GM23338 (cell line): ENCODE measurements at regions not wholly inside any gene's neighbourhood (a gene's known extent, or its start where the extent isn't known, plus 50 kb on each side); places are given as distances from the start of the nearest gene placed in this dataset.

Experiments used
- ATAC-seq: fragments of 200-7000 bp; cut with Tn5 transposase; 3 replicates; pipeline ENCODE4 v1.9.1; 2020
- DNase-seq: peaks from one replicate; pipeline ENCODE4 v3.0.0-alpha.2; 2015; ENCODE audit warnings: low spot score
- H2AFZ ChIP-seq: fragments of 200-600 bp; sonication (generic); 2 replicates; pipeline ENCODE4 v1.8.0; 2016; ENCODE audit warnings: antibody characterized with exemption, mild to moderate bottlenecking, moderate library complexity
- H3F3A ChIP-seq: fragments of 200-600 bp; sonication (generic); replicated peaks from 2 replicates; pipeline ENCODE4 v1.8.0; 2017; ENCODE audit warnings: antibody characterized with exemption, mixed run types, low read depth
- H3K27ac ChIP-seq: fragments of 200-600 bp; sonication (generic); 2 replicates; pipeline ENCODE4 v1.6.1; 2016; ENCODE audit warnings: low read depth
- H3K27me3 ChIP-seq: fragments of 200-600 bp; sonication (generic); 2 replicates; pipeline ENCODE4 v1.8.0; 2016; ENCODE audit warnings: mild to moderate bottlenecking, mixed run types, moderate library complexity; ENCODE audit not compliant: insufficient read depth
- H3K36me3 ChIP-seq: fragments of 200-600 bp; sonication (generic); 2 replicates; pipeline ENCODE4 v1.8.0; 2016; ENCODE audit warnings: mild to moderate bottlenecking; ENCODE audit not compliant: insufficient read depth
- H3K4me1 ChIP-seq: fragments of 200-600 bp; sonication (generic); 2 replicates; pipeline ENCODE4 v1.8.0; 2016; ENCODE audit warnings: mild to moderate bottlenecking, moderate library complexity; ENCODE audit not compliant: insufficient read depth
- H3K4me2 ChIP-seq: fragments of 200-600 bp; sonication (generic); 2 replicates; pipeline ENCODE4 v1.7.1; 2017; ENCODE audit warnings: mixed run types
- H3K4me3 ChIP-seq: fragments of 200-600 bp; sonication (generic); 2 replicates; pipeline ENCODE4 v1.6.1; 2016; ENCODE audit warnings: mixed run types
- H3K79me2 ChIP-seq: fragments of 200-600 bp; sonication (generic); replicated peaks from 2 replicates; pipeline ENCODE4 v1.8.0; 2017; ENCODE audit warnings: mild to moderate bottlenecking; ENCODE audit not compliant: insufficient read depth
- H3K9me2 ChIP-seq: fragments of 200-600 bp; sonication (generic); 2 replicates; pipeline ENCODE4 v1.8.0; 2017; ENCODE audit not compliant: insufficient read depth
- H4K20me1 ChIP-seq: fragments of 200-600 bp; sonication (generic); replicated peaks from 2 replicates; pipeline ENCODE4 v1.8.0; 2017; ENCODE audit warnings: mild to moderate bottlenecking; ENCODE audit not compliant: insufficient read depth
- H3K27ac Mint-ChIP-seq: 2 replicates; pipeline ENCODE4 v1.8.0; 2020; ENCODE audit warnings: inconsistent platforms, mild to moderate bottlenecking, moderate library complexity, mixed read lengths
- H3K27me3 Mint-ChIP-seq: 3 replicates; pipeline ENCODE4 v1.8.0; 2022; ENCODE audit warnings: low read depth, mild to moderate bottlenecking, moderate library complexity, mixed read lengths, inconsistent platforms; ENCODE audit not compliant: insufficient read depth, poor library complexity
- H3K36me3 Mint-ChIP-seq: 3 replicates; pipeline ENCODE4 v1.8.0; 2021; ENCODE audit warnings: low read depth, mild to moderate bottlenecking, inconsistent platforms, moderate library complexity, mixed read lengths
- H3K4me1 Mint-ChIP-seq: 3 replicates; pipeline ENCODE4 v1.8.0; 2020; ENCODE audit warnings: mild to moderate bottlenecking, inconsistent platforms, mixed read lengths
- H3K4me3 Mint-ChIP-seq: 3 replicates; pipeline ENCODE4 v1.8.0; 2021; ENCODE audit warnings: moderate library complexity, mild to moderate bottlenecking, inconsistent platforms, mixed read lengths
- H3K9me3 Mint-ChIP-seq: 3 replicates; pipeline ENCODE4 v1.8.0; 2020; ENCODE audit warnings: moderate library complexity, mild to moderate bottlenecking, inconsistent platforms, mixed read lengths
- CREB1 ChIP-seq: fragments of 250-450 bp; sonication (Bioruptor Pico); IDR thresholded peaks from 2 replicates; pipeline ENCODE4 v1.5.0; 2020; ENCODE audit warnings: low read depth, mild to moderate bottlenecking, moderate library complexity
- EZH2 ChIP-seq: fragments of 200-600 bp; sonication (generic); IDR thresholded peaks from one replicate; pipeline ENCODE4 v1.8.0; 2017; ENCODE audit warnings: antibody characterized with exemption, mild to moderate bottlenecking, low read depth; ENCODE audit not compliant: unreplicated experiment
- EZH2phosphoT487 ChIP-seq: fragments of 200-600 bp; sonication (generic); IDR thresholded peaks from one replicate; pipeline ENCODE4 v1.8.1; 2018; ENCODE audit warnings: antibody characterized with exemption; ENCODE audit not compliant: unreplicated experiment
- JUNB ChIP-seq: IDR thresholded peaks from one replicate; pipeline ENCODE4 v1.6.1; 2016; ENCODE audit warnings: antibody characterized with exemption; ENCODE audit not compliant: unreplicated experiment
- NANOG ChIP-seq: IDR thresholded peaks from 2 replicates; pipeline ENCODE4 v1.6.1; 2016; ENCODE audit warnings: antibody characterized with exemption, borderline replicate concordance
- POLR2AphosphoS5 ChIP-seq: IDR thresholded peaks from 2 replicates; pipeline ENCODE4 v1.6.1; 2016; ENCODE audit warnings: antibody characterized with exemption, low read depth
- STAT1 ChIP-seq: IDR thresholded peaks from one replicate; pipeline ENCODE4 v1.6.1; 2016; ENCODE audit warnings: antibody characterized with exemption; ENCODE audit not compliant: unreplicated experiment
- ZNF114 ChIP-seq: fragments of 250-450 bp; sonication (Bioruptor Pico); IDR thresholded peaks from 2 replicates; pipeline ENCODE4 v1.5.0; 2020; ENCODE audit warnings: mild to moderate bottlenecking, moderate library complexity
- ZNF331 ChIP-seq: fragments of 250-450 bp; sonication (Bioruptor Pico); IDR thresholded peaks from 2 replicates; pipeline ENCODE4 v1.5.0; 2020; ENCODE audit warnings: low read depth, mild to moderate bottlenecking, moderate library complexity
- TF ChIP-seq, protein P1 (sequence below): fragments of 250-450 bp; sonication (Bioruptor Pico); IDR thresholded peaks from 2 replicates; pipeline ENCODE4 v1.5.0; 2020; ENCODE audit warnings: mild to moderate bottlenecking, moderate library complexity
- TF ChIP-seq, protein P2 (sequence below), 2 experiments: fragments of 200-600 bp in 1 of 2; sonication (generic) in 1 of 2; conservative IDR thresholded peaks; 2 replicates each; pipeline versions ENCODE4 v1.5.1 to v1.6.1; 2016 to 2017; ENCODE audit warnings: antibody characterized with exemption in 2 of 2, low read depth in 2 of 2, mild to moderate bottlenecking in 2 of 2, moderate library complexity in 1 of 2
- TF ChIP-seq, protein P3 (sequence below): IDR thresholded peaks from one replicate; pipeline ENCODE4 v1.6.1; 2018; ENCODE audit warnings: antibody characterized with exemption; ENCODE audit not compliant: unreplicated experiment
- TF ChIP-seq, protein P4 (sequence below): IDR thresholded peaks from 2 replicates; pipeline ENCODE4 v1.6.1; 2016; ENCODE audit warnings: antibody characterized with exemption

- peaks cover 2% of the 10 kb centered on the region for H3K27me3 Mint-ChIP-seq
- no peak overlapping the region for H3K27ac ChIP-seq
- no peak overlapping the region for H3K4me2 ChIP-seq
- peaks cover 12% of the 10 kb centered on the region; the same call in 2 of the 3 replicates for H3K4me1 Mint-ChIP-seq
- no peak overlapping the region for H3K4me3 Mint-ChIP-seq
- H3K36me3 ChIP-seq = no peaks in the 10 kb centered on the region
- H3K27ac Mint-ChIP-seq = no peak overlapping the region
- H3F3A ChIP-seq = no peaks in the 10 kb centered on the region
- no peaks in the 10 kb centered on the region for H3K36me3 Mint-ChIP-seq
- no peaks in the 10 kb centered on the region for H3K79me2 ChIP-seq
- no peaks in the 10 kb centered on the region for H3K9me2 ChIP-seq
- no peaks in the 10 kb centered on the region for H4K20me1 ChIP-seq
- no peaks in the 10 kb centered on the region for H3K9me3 Mint-ChIP-seq
- no peak overlapping the region for H3K4me3 ChIP-seq
- TF ChIP-seq EZH2phosphoT487 (no peak), ZNF331 (CRISPR knock-in tag) (no peak), NANOG (no peak), POLR2AphosphoS5 (no peak), JUNB (no peak), ZNF114 (CRISPR knock-in tag) (no peak), CREB1 (no peak), STAT1 (no peak), EZH2 (no peak)
- TF ChIP-seq, protein P1, sequence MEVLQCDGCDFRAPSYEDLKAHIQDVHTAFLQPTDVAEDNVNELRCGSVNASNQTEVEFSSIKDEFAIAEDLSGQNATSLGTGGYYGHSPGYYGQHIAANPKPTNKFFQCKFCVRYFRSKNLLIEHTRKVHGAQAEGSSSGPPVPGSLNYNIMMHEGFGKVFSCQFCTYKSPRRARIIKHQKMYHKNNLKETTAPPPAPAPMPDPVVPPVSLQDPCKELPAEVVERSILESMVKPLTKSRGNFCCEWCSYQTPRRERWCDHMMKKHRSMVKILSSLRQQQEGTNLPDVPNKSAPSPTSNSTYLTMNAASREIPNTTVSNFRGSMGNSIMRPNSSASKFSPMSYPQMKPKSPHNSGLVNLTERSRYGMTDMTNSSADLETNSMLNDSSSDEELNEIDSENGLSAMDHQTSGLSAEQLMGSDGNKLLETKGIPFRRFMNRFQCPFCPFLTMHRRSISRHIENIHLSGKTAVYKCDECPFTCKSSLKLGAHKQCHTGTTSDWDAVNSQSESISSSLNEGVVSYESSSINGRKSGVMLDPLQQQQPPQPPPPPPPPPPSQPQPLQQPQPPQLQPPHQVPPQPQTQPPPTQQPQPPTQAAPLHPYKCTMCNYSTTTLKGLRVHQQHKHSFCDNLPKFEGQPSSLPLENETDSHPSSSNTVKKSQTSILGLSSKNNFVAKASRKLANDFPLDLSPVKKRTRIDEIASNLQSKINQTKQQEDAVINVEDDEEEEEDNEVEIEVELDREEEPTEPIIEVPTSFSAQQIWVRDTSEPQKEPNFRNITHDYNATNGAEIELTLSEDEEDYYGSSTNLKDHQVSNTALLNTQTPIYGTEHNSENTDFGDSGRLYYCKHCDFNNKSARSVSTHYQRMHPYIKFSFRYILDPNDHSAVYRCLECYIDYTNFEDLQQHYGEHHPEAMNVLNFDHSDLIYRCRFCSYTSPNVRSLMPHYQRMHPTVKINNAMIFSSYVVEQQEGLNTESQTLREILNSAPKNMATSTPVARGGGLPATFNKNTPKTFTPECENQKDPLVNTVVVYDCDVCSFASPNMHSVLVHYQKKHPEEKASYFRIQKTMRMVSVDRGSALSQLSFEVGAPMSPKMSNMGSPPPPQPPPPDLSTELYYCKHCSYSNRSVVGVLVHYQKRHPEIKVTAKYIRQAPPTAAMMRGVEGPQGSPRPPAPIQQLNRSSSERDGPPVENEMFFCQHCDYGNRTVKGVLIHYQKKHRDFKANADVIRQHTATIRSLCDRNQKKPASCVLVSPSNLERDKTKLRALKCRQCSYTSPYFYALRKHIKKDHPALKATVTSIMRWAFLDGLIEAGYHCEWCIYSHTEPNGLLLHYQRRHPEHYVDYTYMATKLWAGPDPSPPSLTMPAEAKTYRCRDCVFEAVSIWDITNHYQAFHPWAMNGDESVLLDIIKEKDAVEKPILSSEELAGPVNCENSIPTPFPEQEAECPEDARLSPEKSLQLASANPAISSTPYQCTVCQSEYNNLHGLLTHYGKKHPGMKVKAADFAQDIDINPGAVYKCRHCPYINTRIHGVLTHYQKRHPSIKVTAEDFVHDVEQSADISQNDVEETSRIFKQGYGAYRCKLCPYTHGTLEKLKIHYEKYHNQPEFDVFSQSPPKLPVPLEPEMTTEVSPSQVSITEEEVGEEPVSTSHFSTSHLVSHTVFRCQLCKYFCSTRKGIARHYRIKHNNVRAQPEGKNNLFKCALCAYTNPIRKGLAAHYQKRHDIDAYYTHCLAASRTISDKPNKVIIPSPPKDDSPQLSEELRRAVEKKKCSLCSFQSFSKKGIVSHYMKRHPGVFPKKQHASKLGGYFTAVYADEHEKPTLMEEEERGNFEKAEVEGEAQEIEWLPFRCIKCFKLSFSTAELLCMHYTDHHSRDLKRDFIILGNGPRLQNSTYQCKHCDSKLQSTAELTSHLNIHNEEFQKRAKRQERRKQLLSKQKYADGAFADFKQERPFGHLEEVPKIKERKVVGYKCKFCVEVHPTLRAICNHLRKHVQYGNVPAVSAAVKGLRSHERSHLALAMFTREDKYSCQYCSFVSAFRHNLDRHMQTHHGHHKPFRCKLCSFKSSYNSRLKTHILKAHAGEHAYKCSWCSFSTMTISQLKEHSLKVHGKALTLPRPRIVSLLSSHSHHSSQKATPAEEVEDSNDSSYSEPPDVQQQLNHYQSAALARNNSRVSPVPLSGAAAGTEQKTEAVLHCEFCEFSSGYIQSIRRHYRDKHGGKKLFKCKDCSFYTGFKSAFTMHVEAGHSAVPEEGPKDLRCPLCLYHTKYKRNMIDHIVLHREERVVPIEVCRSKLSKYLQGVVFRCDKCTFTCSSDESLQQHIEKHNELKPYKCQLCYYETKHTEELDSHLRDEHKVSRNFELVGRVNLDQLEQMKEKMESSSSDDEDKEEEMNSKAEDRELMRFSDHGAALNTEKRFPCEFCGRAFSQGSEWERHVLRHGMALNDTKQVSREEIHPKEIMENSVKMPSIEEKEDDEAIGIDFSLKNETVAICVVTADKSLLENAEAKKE (CRISPR knock-in tag) = no peak
- TF ChIP-seq, protein P2, sequence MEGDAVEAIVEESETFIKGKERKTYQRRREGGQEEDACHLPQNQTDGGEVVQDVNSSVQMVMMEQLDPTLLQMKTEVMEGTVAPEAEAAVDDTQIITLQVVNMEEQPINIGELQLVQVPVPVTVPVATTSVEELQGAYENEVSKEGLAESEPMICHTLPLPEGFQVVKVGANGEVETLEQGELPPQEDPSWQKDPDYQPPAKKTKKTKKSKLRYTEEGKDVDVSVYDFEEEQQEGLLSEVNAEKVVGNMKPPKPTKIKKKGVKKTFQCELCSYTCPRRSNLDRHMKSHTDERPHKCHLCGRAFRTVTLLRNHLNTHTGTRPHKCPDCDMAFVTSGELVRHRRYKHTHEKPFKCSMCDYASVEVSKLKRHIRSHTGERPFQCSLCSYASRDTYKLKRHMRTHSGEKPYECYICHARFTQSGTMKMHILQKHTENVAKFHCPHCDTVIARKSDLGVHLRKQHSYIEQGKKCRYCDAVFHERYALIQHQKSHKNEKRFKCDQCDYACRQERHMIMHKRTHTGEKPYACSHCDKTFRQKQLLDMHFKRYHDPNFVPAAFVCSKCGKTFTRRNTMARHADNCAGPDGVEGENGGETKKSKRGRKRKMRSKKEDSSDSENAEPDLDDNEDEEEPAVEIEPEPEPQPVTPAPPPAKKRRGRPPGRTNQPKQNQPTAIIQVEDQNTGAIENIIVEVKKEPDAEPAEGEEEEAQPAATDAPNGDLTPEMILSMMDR (conservative IDR thresholded peaks at IDR 0.05; ENCODE audit: low read depth in 2 of 2) = no peak
- TF ChIP-seq, protein P3, sequence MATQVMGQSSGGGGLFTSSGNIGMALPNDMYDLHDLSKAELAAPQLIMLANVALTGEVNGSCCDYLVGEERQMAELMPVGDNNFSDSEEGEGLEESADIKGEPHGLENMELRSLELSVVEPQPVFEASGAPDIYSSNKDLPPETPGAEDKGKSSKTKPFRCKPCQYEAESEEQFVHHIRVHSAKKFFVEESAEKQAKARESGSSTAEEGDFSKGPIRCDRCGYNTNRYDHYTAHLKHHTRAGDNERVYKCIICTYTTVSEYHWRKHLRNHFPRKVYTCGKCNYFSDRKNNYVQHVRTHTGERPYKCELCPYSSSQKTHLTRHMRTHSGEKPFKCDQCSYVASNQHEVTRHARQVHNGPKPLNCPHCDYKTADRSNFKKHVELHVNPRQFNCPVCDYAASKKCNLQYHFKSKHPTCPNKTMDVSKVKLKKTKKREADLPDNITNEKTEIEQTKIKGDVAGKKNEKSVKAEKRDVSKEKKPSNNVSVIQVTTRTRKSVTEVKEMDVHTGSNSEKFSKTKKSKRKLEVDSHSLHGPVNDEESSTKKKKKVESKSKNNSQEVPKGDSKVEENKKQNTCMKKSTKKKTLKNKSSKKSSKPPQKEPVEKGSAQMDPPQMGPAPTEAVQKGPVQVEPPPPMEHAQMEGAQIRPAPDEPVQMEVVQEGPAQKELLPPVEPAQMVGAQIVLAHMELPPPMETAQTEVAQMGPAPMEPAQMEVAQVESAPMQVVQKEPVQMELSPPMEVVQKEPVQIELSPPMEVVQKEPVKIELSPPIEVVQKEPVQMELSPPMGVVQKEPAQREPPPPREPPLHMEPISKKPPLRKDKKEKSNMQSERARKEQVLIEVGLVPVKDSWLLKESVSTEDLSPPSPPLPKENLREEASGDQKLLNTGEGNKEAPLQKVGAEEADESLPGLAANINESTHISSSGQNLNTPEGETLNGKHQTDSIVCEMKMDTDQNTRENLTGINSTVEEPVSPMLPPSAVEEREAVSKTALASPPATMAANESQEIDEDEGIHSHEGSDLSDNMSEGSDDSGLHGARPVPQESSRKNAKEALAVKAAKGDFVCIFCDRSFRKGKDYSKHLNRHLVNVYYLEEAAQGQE = no peak
- TF ChIP-seq, protein P4, sequence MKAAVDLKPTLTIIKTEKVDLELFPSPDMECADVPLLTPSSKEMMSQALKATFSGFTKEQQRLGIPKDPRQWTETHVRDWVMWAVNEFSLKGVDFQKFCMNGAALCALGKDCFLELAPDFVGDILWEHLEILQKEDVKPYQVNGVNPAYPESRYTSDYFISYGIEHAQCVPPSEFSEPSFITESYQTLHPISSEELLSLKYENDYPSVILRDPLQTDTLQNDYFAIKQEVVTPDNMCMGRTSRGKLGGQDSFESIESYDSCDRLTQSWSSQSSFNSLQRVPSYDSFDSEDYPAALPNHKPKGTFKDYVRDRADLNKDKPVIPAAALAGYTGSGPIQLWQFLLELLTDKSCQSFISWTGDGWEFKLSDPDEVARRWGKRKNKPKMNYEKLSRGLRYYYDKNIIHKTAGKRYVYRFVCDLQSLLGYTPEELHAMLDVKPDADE = no peak
- ATAC-seq (no peak), DNase-seq (no peak)
- 0 out of 2 replicates have a peak, but pooled peaks cover 7% of the 10 kb centered on the region for H3K4me1 ChIP-seq
- no peak overlapping the region for H2AFZ ChIP-seq
- H3K27me3 ChIP-seq = no peaks in the 10 kb centered on the region
Observed at GRCh38 chrX:104319346-104319745, 64.6 kb upstream of the ESX1 start.
